ENCODE measurements at regions not wholly inside any gene's neighbourhood (a gene's known extent, or its start where the extent isn't known, plus 50 kb on each side); places are given as distances from the start of the nearest gene placed in this dataset.

DNA sequence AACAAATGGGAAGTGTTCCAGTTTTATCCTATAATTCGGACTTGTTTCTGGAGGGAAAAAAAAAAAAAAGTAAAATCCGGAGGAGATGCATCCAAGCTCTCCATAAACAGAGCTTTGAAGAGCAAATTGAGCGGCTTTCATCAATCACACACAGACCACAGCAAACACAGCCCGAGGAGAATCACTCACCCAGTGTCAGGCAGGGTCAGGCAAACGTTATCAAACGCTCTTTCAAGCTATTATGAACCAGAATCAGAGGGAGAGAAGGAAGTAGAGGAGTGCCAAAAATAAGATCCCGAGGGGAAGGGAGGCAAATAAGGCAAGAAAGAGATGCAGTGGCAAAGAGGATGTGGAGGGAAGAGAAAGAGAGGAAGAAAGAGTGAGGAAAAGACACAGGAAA is 188.3 kb upstream of the CAMK1G start:
- TF ChIP-seq, protein P1, sequence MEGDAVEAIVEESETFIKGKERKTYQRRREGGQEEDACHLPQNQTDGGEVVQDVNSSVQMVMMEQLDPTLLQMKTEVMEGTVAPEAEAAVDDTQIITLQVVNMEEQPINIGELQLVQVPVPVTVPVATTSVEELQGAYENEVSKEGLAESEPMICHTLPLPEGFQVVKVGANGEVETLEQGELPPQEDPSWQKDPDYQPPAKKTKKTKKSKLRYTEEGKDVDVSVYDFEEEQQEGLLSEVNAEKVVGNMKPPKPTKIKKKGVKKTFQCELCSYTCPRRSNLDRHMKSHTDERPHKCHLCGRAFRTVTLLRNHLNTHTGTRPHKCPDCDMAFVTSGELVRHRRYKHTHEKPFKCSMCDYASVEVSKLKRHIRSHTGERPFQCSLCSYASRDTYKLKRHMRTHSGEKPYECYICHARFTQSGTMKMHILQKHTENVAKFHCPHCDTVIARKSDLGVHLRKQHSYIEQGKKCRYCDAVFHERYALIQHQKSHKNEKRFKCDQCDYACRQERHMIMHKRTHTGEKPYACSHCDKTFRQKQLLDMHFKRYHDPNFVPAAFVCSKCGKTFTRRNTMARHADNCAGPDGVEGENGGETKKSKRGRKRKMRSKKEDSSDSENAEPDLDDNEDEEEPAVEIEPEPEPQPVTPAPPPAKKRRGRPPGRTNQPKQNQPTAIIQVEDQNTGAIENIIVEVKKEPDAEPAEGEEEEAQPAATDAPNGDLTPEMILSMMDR (conservative IDR thresholded peaks at IDR 0.05 in 1 of 2, IDR thresholded peaks at IDR 0.05 in 1 of 2; ENCODE audit: extremely low read depth in 1 of 2, insufficient read depth in 1 of 2, low read depth in 1 of 2, low read length in 2 of 2) = no peak
- no peak for TF ChIP-seq EZH2 (IDR thresholded peaks at IDR 0.05; ENCODE audit: borderline replicate concordance, low read length)
